T-helper 1 cell treated with Interleukin-12 subunit alpha and Interleukin-12 subunit beta and Interleukin-4 antibody, amounts not matched to agents 30 μg/mL and 1 μg/mL, for 36 hours (primary cell): ENCODE measurements at regions not wholly inside any gene's neighbourhood (a gene's known extent, or its start where the extent isn't known, plus 50 kb on each side); places are given as distances from the start of the nearest gene placed in this dataset.
"Not testable (repeated sequence)": the region's sequence is repeated elsewhere in the genome, so short reads cannot be mapped to it uniquely, and the experiment has no call there.

ENCODE experiments used
- H3K27ac Mint-ChIP-seq: one replicate; pipeline ENCODE4 v1.8.0; 2021; ENCODE audit warnings: mild to moderate bottlenecking, mixed read lengths
- H3K27me3 Mint-ChIP-seq: one replicate; pipeline ENCODE4 v1.8.0; 2021; ENCODE audit warnings: low read depth, mixed read lengths
- H3K36me3 Mint-ChIP-seq: one replicate; pipeline ENCODE4 v1.8.0; 2021; ENCODE audit warnings: low read depth, mixed read lengths
- H3K4me1 Mint-ChIP-seq: one replicate; pipeline ENCODE4 v1.8.0; 2021; ENCODE audit warnings: low read depth, mixed read lengths
- H3K4me3 Mint-ChIP-seq: one replicate; pipeline ENCODE4 v1.8.0; 2021; ENCODE audit warnings: mild to moderate bottlenecking, moderate library complexity, mixed read lengths
- H3K9me3 Mint-ChIP-seq: one replicate; pipeline ENCODE4 v1.8.0; 2021; ENCODE audit warnings: mixed read lengths

DNA sequence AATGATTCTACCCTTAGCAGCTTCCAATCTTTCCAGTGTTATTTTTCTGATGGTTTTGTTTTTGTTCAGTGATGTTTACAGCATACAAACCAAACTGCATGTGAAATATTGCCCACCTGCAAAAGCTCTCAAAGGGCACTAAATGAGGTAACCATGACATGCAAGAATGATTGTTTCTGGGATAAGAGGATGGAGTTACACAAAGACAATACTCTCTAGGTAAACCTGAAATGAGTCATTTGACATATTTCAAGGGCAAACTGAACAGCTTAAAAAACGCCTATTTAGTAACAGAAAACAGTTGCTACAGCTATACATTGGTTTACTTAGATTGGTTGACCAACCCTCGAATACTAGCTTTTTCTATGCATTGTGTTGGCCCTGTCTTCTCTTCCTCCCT is 481.7 kb downstream of the ZPLD1 start:
- Mint-ChIP-seq H3K27me3 (no peaks in the 10 kb centered on the region), H3K9me3 (no peaks in the 10 kb centered on the region)

GRCh38 chr3:102926618-102927017 is 491.8 kb downstream of the ZPLD1 start:
- peaks cover 12% of the 10 kb centered on the region for H3K9me3 Mint-ChIP-seq
- no peak overlapping the region for H3K27ac Mint-ChIP-seq
- H3K36me3 Mint-ChIP-seq, result no peaks in the 10 kb centered on the region
- H3K4me1 Mint-ChIP-seq, result no peaks in the 10 kb centered on the region
- H3K4me3 Mint-ChIP-seq, result no peak overlapping the region
- H3K27me3 Mint-ChIP-seq, result no peaks in the 10 kb centered on the region

More for the DNA sequence above, 481.7 kb downstream of the ZPLD1 start:
- no peaks in the 10 kb centered on the region for H3K36me3 Mint-ChIP-seq
- no peak overlapping the region for H3K27ac Mint-ChIP-seq
- H3K4me3 Mint-ChIP-seq, result no peak overlapping the region
- H3K4me1 Mint-ChIP-seq, result no peaks in the 10 kb centered on the region

DNA sequence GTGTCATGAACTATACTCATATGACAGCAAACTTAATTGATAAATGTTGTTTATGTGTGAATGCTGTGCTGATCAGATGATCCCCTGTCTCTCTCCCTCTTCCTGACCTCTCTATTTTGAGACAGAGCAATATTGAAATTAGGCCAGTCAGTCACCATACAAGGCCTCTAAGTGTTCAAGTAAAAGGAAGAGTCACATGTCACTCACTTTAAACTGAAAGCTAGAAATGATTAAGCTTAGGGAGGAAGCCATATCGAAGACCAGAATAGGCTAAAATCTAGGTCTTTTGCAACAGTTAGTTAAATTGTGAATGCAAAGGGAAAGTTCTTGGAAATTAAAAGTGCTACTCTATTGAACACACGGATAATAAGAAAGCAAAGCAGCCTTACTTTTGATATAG is 498.6 kb downstream of the ZPLD1 start:
- Mint-ChIP-seq H3K27me3 (no peaks in the 10 kb centered on the region), H3K36me3 (no peaks in the 10 kb centered on the region), H3K4me1 (no peaks in the 10 kb centered on the region), H3K4me3 (no peak overlapping the region), H3K27ac (no peak overlapping the region), H3K9me3 (peaks cover 5% of the 10 kb centered on the region)

DNA sequence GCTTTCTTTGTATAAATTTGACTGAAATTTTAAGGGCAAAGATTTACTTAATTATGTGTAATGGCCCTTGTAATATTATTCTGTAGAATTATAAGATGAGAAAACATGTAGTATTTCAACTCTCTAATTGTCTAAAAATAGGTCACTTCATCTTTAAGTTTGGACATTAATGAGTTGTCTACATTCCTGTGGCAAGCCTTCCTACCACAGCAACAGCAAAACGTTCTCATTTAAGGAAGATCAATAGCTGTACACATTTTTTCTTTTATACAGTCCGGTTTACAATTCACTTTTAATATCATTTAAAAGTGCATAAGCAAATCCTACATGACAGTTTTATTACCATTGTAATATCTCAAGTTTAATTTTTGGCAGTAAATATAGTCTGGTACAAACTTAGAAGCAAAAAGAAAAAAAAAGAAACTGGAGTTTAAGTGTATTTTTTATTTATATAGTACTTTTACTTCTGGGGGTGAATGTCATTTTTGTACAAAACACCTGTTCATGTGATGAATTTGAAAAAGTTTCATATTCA is 501.8 kb downstream of the ZPLD1 start:
- Mint-ChIP-seq H3K4me1 (no peaks in the 10 kb centered on the region), H3K27me3 (no peaks in the 10 kb centered on the region), H3K36me3 (no peaks in the 10 kb centered on the region), H3K4me3 (no peak overlapping the region), H3K9me3 (peaks cover 5% of the 10 kb centered on the region), H3K27ac (no peak overlapping the region)

DNA sequence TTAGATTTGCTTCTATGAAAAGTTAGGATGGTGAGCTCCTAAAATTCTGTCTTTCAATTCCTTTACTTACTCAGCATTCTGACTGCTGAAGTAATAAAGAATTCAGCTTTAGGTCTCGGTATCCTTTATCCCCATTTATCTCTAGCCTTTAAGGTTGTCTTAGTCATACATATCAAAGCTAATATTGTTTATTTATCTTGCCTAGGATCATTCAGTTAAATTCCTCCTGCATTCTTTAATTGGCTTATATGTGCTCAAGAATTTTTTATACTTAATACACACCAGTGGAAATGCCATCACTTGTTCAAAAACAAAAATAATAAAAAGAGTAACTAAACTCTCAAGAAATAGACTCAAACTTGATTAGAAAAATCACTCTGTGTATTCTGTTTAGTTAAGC is 507.0 kb downstream of the ZPLD1 start:
- H3K36me3 Mint-ChIP-seq, result no peaks in the 10 kb centered on the region
- H3K4me1 Mint-ChIP-seq, result no peaks in the 10 kb centered on the region
- H3K27me3 Mint-ChIP-seq, result no peaks in the 10 kb centered on the region
- H3K27ac Mint-ChIP-seq, result no peak overlapping the region
- no peaks in the 10 kb centered on the region for H3K9me3 Mint-ChIP-seq
- no peak overlapping the region for H3K4me3 Mint-ChIP-seq

- H3K4me3 Mint-ChIP-seq, H3K27me3 Mint-ChIP-seq, H3K36me3 Mint-ChIP-seq, H3K27ac Mint-ChIP-seq, H3K9me3 Mint-ChIP-seq, H3K4me1 Mint-ChIP-seq: not testable (repeated sequence)
Measured at GRCh38 chr3:102946445-102946844, 511.6 kb downstream of the ZPLD1 start.

- Mint-ChIP-seq H3K36me3 (no peaks in the 10 kb centered on the region), H3K4me1 (no peaks in the 10 kb centered on the region), H3K27ac (no peak overlapping the region), H3K9me3 (peaks cover 9% of the 10 kb centered on the region), H3K4me3 (no peak overlapping the region), H3K27me3 (no peaks in the 10 kb centered on the region)
Measured at GRCh38 chr3:102972350-102972749, 537.5 kb downstream of the ZPLD1 start.

- Mint-ChIP-seq H3K27ac (no peak overlapping the region), H3K36me3 (no peaks in the 10 kb centered on the region), H3K4me1 (no peaks in the 10 kb centered on the region), H3K9me3 (peaks cover 9% of the 10 kb centered on the region), H3K27me3 (no peaks in the 10 kb centered on the region), H3K4me3 (no peak overlapping the region)
Measured at GRCh38 chr3:102974333-102974732, 539.5 kb downstream of the ZPLD1 start.

DNA sequence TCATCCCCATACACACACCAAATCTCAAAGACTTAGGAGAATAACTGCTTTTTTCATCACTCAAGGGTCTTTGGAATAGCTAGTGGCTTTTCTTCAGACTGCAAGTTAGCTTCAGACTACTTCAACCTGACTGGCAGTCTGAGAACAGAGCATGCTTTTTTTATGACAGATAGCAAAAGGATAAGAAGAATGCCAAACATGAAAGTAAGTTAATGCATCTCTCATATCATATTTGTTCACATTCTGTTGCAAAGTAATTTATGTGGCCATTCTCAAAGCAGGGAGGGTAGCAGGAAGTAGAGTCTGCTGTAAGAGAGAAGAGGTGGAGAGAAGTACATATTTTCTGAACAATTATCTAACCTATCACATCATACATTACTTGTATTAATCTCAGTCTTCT is 544.4 kb downstream of the ZPLD1 start:
- H3K27ac Mint-ChIP-seq, result no peak overlapping the region
- no peaks in the 10 kb centered on the region for H3K4me1 Mint-ChIP-seq
- no peak overlapping the region for H3K4me3 Mint-ChIP-seq
- no peaks in the 10 kb centered on the region for H3K9me3 Mint-ChIP-seq
- no peaks in the 10 kb centered on the region for H3K27me3 Mint-ChIP-seq
- no peaks in the 10 kb centered on the region for H3K36me3 Mint-ChIP-seq

GRCh38 chr3:102979682-102980354 is 545.0 kb downstream of the ZPLD1 start:
- Mint-ChIP-seq H3K4me3 (no peak overlapping the region), H3K36me3 (no peaks in the 10 kb centered on the region), H3K9me3 (no peaks in the 10 kb centered on the region), H3K27ac (no peak overlapping the region), H3K27me3 (no peaks in the 10 kb centered on the region), H3K4me1 (no peaks in the 10 kb centered on the region)

DNA sequence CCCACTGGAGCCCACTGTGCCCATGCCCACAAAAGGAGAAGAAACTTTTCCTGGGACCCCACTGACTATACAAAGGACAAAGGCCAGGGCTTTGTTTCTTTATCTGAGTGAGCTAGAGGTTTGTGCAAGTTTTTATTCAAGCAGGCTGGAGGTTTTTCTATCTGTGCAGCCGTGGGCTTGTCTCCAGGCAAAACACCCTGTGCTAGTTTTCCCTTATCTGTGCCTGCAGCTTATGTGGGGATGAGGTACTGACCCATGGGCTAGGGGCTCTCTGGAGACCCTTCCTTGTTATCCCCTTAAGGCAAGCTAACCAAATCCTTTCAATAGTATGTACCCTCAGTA is 545.5 kb downstream of the ZPLD1 start:
- no peak overlapping the region for H3K4me3 Mint-ChIP-seq

DNA sequence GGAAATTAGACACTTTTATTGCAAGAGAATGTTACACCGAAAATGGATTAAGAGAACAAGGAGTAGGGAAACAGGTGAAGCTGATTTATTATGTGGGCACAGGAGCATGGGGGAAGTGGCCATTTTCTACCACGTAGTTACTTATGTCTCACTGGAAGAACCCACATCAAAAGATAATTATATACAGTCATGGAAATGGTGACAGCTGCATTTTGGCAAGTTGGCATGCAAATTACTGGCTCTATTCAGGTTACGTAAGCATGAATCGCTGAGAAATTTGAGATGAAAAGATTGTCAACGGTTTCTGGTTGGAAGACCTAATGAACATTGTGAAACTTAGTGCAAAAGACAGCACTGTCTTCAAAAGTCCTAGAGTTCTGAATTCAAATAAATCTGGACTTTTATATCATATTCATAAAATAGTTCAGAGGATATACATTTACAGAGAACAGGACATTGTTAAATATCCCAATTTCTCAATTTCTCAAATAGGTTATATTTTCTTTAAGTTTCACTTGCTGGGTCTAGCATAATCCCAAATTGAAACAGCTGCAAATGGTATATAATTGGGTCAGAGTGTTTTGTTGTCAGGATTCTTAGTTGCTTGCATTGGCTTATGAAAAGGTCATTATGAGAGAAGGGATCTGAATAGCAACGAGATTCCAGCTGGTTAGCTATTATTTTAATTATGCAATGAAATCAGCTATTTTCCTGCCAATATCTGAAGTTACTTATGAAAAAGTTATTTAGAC is 567.8 kb downstream of the ZPLD1 start:
- Mint-ChIP-seq H3K27me3 (no peaks in the 10 kb centered on the region), H3K4me3 (no peak overlapping the region), H3K4me1 (no peaks in the 10 kb centered on the region), H3K36me3 (no peaks in the 10 kb centered on the region), H3K27ac (no peak overlapping the region), H3K9me3 (no peaks in the 10 kb centered on the region)

More for the DNA sequence above, 545.5 kb downstream of the ZPLD1 start:
- Mint-ChIP-seq H3K27me3 (no peaks in the 10 kb centered on the region), H3K9me3 (no peaks in the 10 kb centered on the region), H3K27ac (no peak overlapping the region), H3K36me3 (no peaks in the 10 kb centered on the region), H3K4me1 (no peaks in the 10 kb centered on the region)

DNA sequence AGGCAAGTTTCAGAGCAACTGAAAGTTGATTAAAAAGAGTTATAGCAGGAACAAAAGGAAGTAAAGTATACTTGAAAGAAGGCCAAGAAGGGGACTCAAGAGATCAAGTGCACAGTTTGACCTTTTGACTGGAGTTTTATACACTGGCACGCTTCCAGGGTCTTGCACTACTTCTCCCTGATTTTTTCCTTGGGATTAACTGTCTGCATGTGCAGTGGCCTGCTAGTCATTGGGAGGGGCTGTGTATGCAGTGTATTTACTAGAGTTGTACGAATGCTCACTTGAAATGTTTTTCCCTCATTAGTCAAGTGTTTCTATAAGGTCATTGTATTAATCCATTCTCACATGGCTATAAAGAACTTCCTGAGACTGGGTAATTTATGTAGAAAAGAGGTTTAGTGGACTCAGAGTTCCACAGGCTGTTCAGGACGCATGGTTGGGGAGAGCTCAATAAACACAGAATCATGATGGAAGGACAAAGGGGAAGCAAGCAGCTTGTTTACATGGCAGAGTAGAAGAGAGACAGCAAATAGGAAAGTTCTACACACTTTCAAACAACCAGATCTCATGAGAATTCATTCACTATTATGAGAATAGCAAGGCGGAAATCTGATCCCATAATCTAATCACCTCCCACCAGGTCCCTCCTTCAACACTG is 571.8 kb downstream of the ZPLD1 start:
- Mint-ChIP-seq H3K9me3 (no peaks in the 10 kb centered on the region), H3K4me1 (no peaks in the 10 kb centered on the region), H3K36me3 (no peaks in the 10 kb centered on the region), H3K27ac (no peak overlapping the region), H3K27me3 (no peaks in the 10 kb centered on the region), H3K4me3 (no peak overlapping the region)

GRCh38 chr3:103009609-103010008 is 574.8 kb downstream of the ZPLD1 start:
- no peaks in the 10 kb centered on the region for H3K27me3 Mint-ChIP-seq
- no peaks in the 10 kb centered on the region for H3K36me3 Mint-ChIP-seq
- no peak overlapping the region for H3K4me3 Mint-ChIP-seq
- no peak overlapping the region for H3K27ac Mint-ChIP-seq
- no peaks in the 10 kb centered on the region for H3K4me1 Mint-ChIP-seq
- no peaks in the 10 kb centered on the region for H3K9me3 Mint-ChIP-seq

GRCh38 chr3:103025880-103026279 is 591.1 kb downstream of the ZPLD1 start:
- Mint-ChIP-seq H3K27ac (no peak overlapping the region), H3K9me3 (no peaks in the 10 kb centered on the region), H3K27me3 (no peaks in the 10 kb centered on the region), H3K4me1 (no peaks in the 10 kb centered on the region), H3K4me3 (no peak overlapping the region), H3K36me3 (no peaks in the 10 kb centered on the region)
